ENCODE measurements at regions not wholly inside any gene's neighbourhood (a gene's known extent, or its start where the extent isn't known, plus 50 kb on each side); places are given as distances from the start of the nearest gene placed in this dataset.

DNA sequence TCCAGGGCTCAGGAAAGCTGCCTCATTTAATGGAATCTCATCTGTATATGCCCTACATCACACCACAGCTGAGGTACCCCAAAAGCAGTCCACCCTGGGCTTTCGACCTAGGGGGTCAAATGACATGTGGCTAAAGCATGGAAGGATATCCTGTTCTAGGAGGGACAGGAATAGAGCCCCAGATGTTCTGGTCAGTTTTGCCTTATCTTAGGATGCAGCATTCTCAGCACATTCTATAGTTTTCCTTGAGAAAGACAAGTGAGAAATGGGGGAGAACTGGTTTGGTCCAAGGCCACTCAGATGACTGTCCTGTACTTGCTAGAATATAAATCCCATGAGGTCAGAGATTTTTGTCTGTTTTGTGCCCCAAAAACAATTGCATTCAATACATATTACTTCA, 688.0 kb upstream of the ZEB2 start:
- Mint-ChIP-seq H3K4me1 (ENCODE audit: unreplicated experiment) (no peaks in the 10 kb centered on the region), H3K36me3 (ENCODE audit: unreplicated experiment) (peaks cover 11% of the 10 kb centered on the region), H3K27me3 (ENCODE audit: unreplicated experiment) (no peaks in the 10 kb centered on the region), H3K4me3 (ENCODE audit: unreplicated experiment) (no peak overlapping the region), H3K9me3 (ENCODE audit: unreplicated experiment) (peaks cover 24% of the 10 kb centered on the region), H3K27ac (ENCODE audit: unreplicated experiment) (no peak overlapping the region)
- DNase-seq (ENCODE audit: extremely low spot score, unreplicated experiment): no peak
- TF ChIP-seq, protein P1, sequence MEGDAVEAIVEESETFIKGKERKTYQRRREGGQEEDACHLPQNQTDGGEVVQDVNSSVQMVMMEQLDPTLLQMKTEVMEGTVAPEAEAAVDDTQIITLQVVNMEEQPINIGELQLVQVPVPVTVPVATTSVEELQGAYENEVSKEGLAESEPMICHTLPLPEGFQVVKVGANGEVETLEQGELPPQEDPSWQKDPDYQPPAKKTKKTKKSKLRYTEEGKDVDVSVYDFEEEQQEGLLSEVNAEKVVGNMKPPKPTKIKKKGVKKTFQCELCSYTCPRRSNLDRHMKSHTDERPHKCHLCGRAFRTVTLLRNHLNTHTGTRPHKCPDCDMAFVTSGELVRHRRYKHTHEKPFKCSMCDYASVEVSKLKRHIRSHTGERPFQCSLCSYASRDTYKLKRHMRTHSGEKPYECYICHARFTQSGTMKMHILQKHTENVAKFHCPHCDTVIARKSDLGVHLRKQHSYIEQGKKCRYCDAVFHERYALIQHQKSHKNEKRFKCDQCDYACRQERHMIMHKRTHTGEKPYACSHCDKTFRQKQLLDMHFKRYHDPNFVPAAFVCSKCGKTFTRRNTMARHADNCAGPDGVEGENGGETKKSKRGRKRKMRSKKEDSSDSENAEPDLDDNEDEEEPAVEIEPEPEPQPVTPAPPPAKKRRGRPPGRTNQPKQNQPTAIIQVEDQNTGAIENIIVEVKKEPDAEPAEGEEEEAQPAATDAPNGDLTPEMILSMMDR (IDR thresholded peaks at IDR 0.05): no peak

DNA sequence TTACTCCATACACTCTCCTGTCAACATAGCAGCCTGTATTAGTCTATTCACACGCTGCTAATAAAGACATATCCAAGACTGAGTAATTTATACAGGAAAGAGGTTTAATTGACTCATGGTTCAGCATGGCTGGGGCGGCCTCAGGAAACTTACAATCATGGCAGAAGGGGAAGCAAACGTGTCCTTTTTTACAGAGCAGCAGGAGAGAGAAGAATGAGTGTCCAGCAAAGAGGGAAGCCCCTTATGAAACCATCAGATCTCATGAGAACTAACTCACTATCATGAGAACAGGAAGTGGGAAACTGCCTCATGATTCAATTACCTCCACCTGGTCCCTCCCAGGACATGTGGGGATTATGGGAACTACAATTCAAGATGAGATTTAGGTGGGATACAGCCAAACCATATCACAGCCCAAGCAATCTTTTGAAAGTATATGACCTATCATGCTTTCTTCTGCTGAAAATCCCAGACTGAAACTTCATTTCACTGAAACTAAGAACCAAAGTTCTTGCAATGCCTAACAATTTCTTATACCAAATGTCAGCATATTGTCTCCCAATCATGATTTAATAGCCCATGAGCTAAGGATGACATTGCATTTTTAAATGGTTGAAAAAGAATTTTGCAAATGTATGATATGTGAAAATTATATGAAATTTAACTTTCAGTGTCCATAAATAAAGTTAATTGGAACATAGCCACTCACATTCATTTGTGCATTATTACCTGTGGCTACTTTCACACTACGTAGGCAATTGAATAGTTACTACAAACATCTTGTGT, 686.8 kb upstream of the ZEB2 start:
- H3K27ac Mint-ChIP-seq (ENCODE audit: unreplicated experiment): no peak overlapping the region
- TF ChIP-seq, protein P1 (IDR thresholded peaks at IDR 0.05): no peak
- no peaks in the 10 kb centered on the region for H3K4me1 Mint-ChIP-seq (ENCODE audit: unreplicated experiment)
- peaks cover 4% of the 10 kb centered on the region for H3K36me3 Mint-ChIP-seq (ENCODE audit: unreplicated experiment)
- H3K27me3 Mint-ChIP-seq (ENCODE audit: unreplicated experiment): no peaks in the 10 kb centered on the region
- H3K4me3 Mint-ChIP-seq (ENCODE audit: unreplicated experiment): no peak overlapping the region
- no peak for DNase-seq (ENCODE audit: extremely low spot score, unreplicated experiment)
- peaks cover 19% of the 10 kb centered on the region for H3K9me3 Mint-ChIP-seq (ENCODE audit: unreplicated experiment)

DNA sequence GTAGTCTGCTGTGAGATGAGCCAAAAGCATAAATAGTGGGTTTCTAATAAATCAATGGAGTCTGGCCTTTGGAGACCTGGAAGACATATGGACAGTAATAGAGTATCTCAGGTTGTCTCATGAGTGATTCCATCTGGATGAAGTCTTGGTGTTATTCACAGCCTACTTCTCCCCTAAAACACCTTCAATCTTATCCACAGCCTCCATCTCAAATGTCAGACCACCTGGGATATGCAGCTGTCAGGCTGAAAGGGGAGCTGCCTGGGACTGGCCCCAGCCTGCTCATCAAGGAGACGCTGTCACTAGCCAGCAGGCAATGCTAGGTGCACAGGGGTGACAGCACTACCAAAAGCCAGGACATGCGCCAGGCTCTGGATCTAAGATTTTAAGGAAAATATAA, 684.0 kb upstream of the ZEB2 start:
- TF ChIP-seq, protein P1 (IDR thresholded peaks at IDR 0.05): no peak
- no peak for DNase-seq (ENCODE audit: extremely low spot score, unreplicated experiment)
- peaks cover 3% of the 10 kb centered on the region for H3K36me3 Mint-ChIP-seq (ENCODE audit: unreplicated experiment)
- no peak overlapping the region for H3K27ac Mint-ChIP-seq (ENCODE audit: unreplicated experiment)
- peaks cover 6% of the 10 kb centered on the region for H3K4me1 Mint-ChIP-seq (ENCODE audit: unreplicated experiment)
- peaks cover 3% of the 10 kb centered on the region for H3K9me3 Mint-ChIP-seq (ENCODE audit: unreplicated experiment)
- H3K4me3 Mint-ChIP-seq (ENCODE audit: unreplicated experiment): no peak overlapping the region
- H3K27me3 Mint-ChIP-seq (ENCODE audit: unreplicated experiment): no peaks in the 10 kb centered on the region

DNA sequence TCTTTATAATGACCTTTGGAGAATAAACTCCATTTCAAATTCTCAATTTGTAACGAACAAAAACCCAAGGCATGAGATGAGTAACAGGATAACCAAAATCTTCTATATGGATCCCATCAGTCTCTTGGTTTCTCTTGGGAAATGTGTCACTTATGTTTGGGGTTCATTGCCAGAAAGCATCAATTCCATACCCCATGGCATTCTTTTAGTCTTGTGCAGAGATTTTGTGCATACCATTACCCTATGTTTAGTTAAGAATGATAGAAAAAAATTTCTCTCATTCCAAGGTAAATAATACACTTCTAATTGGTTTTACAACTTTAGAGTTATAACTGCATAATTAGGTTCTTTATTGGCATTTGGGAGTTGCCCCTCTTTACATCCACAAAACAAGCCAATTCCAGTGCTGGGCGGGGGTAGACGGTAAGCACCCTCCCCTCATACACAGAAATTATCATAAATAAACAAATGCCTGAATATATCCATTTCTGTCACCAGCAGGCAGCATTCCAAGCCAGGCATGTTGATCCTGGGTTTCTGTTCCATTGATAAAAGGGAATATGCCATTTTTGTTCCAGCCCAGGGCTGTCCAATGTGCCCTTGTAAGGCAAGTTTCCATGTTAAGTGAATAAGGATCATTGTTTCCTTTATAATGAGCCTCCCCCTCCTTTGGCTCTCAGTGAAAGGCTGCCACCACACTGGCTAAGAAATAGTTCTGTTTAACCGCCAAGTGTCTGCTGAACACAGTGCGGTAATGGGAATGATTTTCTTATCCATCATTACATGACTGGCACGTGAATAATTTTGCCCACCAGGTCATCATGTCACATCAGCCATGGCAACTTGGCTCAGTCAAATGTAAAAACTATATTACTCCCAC, 680.1 kb upstream of the ZEB2 start:
- H3K9me3 Mint-ChIP-seq (ENCODE audit: unreplicated experiment): no peaks in the 10 kb centered on the region
- H3K4me3 Mint-ChIP-seq (ENCODE audit: unreplicated experiment): no peak overlapping the region
- TF ChIP-seq, protein P1 (IDR thresholded peaks at IDR 0.05): no peak
- no peak overlapping the region for H3K27ac Mint-ChIP-seq (ENCODE audit: unreplicated experiment)
- H3K36me3 Mint-ChIP-seq (ENCODE audit: unreplicated experiment): no peaks in the 10 kb centered on the region
- no peaks in the 10 kb centered on the region for H3K27me3 Mint-ChIP-seq (ENCODE audit: unreplicated experiment)
- no peak for DNase-seq (ENCODE audit: extremely low spot score, unreplicated experiment)
- H3K4me1 Mint-ChIP-seq (ENCODE audit: unreplicated experiment): peaks cover 16% of the 10 kb centered on the region

DNA sequence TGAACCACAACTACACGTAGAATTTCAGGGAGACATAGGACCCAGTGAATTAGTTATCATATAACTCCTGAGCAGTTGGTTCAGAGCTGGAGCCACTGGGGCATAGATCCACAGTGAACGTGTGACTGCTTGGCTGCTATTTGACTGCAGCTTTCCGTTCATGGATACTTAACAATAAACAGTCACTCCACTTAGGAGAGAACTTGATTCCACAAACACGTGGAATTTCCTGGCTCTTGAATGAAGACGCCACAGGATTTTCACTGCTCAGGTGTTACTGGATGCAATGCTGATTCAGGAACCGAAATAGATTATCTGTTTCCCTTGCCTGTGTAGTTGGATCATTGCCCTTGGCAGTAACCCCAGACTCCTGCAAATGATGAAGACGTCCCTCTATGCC, 679.1 kb upstream of the ZEB2 start:
- Mint-ChIP-seq H3K4me1 (ENCODE audit: unreplicated experiment) (peaks cover 19% of the 10 kb centered on the region), H3K9me3 (ENCODE audit: unreplicated experiment) (no peaks in the 10 kb centered on the region)
- DNase-seq (ENCODE audit: extremely low spot score, unreplicated experiment): no peak

More for the DNA sequence above, 679.1 kb upstream of the ZEB2 start:
- H3K27me3 Mint-ChIP-seq (ENCODE audit: unreplicated experiment): no peaks in the 10 kb centered on the region
- no peak overlapping the region for H3K4me3 Mint-ChIP-seq (ENCODE audit: unreplicated experiment)
- TF ChIP-seq, protein P1 (IDR thresholded peaks at IDR 0.05): no peak
- H3K36me3 Mint-ChIP-seq (ENCODE audit: unreplicated experiment): no peaks in the 10 kb centered on the region
- H3K27ac Mint-ChIP-seq (ENCODE audit: unreplicated experiment): no peak overlapping the region

Measured in osteocyte (in vitro differentiated cells).